BE2C (cell line): ENCODE measurements at regions not wholly inside any gene's neighbourhood (a gene's known extent, or its start where the extent isn't known, plus 50 kb on each side); places are given as distances from the start of the nearest gene placed in this dataset.

ENCODE experiments used
- DNase-seq: peaks from one replicate; pipeline ENCODE4 v3.0.0-alpha.2; 2020
- H3K27me3 ChIP-seq: fragments of 250-450 bp; sonication (Bioruptor Pico); 2 replicates; pipeline ENCODE4 v1.5.1; 2020; ENCODE audit warnings: mild to moderate bottlenecking
- H3K36me3 ChIP-seq: fragments of 250-450 bp; sonication (Bioruptor Pico); 2 replicates; pipeline ENCODE4 v1.5.1; 2020; ENCODE audit warnings: mild to moderate bottlenecking
- H3K4me1 ChIP-seq: fragments of 250-450 bp; sonication (Bioruptor Pico); 2 replicates; pipeline ENCODE4 v1.5.1; 2020
- H3K4me3 ChIP-seq: 2 replicates; pipeline ENCODE4 v1.5.1; 2011; ENCODE audit warnings: low read depth, low read length
- H3K9me3 ChIP-seq: fragments of 250-450 bp; sonication (Bioruptor Pico); 2 replicates; pipeline ENCODE4 v1.5.1; 2020
- TF ChIP-seq, protein P1 (sequence below): IDR thresholded peaks from 2 replicates; pipeline ENCODE4 v1.5.1; 2012; ENCODE audit warnings: mild to moderate bottlenecking, low read depth, low read length

DNA sequence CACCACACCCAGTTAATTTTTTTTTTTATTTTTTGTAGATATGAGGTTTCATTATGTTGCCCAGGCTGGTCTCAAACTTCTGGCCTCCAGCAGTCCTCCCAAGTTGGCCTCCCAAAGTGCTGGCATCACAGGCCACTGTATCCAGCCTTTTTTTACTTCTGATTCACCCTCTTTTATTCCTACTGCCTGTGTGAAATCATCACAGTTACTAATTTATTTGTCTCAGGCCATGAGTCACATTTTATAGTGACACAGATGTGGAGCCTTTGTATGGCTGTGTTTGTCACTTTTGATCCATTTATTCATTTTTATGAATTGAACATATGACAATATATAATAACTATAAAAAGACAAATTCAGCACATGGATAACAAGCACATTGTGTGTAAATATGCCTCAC, 67.1 kb upstream of the SNX2 start:
- no peaks in the 10 kb centered on the region for H3K27me3 ChIP-seq
- DNase-seq = no peak
- no peak overlapping the region for H3K4me3 ChIP-seq
- H3K36me3 ChIP-seq = no peaks in the 10 kb centered on the region
- no peaks in the 10 kb centered on the region for H3K4me1 ChIP-seq
- no peaks in the 10 kb centered on the region for H3K9me3 ChIP-seq
- TF ChIP-seq, protein P1, sequence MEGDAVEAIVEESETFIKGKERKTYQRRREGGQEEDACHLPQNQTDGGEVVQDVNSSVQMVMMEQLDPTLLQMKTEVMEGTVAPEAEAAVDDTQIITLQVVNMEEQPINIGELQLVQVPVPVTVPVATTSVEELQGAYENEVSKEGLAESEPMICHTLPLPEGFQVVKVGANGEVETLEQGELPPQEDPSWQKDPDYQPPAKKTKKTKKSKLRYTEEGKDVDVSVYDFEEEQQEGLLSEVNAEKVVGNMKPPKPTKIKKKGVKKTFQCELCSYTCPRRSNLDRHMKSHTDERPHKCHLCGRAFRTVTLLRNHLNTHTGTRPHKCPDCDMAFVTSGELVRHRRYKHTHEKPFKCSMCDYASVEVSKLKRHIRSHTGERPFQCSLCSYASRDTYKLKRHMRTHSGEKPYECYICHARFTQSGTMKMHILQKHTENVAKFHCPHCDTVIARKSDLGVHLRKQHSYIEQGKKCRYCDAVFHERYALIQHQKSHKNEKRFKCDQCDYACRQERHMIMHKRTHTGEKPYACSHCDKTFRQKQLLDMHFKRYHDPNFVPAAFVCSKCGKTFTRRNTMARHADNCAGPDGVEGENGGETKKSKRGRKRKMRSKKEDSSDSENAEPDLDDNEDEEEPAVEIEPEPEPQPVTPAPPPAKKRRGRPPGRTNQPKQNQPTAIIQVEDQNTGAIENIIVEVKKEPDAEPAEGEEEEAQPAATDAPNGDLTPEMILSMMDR = no peak

DNA sequence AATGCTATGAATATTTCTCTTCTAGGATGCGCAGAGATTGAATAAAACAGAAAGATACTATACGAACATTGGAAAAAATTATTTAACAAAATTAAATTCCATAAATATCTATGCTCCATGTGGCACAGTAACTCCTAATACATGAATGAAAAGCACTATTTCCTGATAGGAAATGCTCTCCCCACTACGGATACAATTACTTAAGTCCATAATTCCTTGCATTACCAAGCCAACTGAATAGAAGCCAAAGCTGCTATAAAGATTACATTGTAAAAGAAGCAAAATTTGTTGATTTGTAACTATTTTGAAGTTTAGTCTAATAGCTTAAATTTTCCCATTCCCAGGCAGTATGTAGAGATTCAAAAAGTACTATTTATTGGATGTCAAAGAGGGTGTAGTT, 61.8 kb upstream of the SNX2 start:
- Histone ChIP-seq H3K4me3 (no peak overlapping the region), H3K27me3 (peaks cover 8% of the 10 kb centered on the region), H3K9me3 (no peaks in the 10 kb centered on the region), H3K4me1 (no peaks in the 10 kb centered on the region), H3K36me3 (no peaks in the 10 kb centered on the region)
- TF ChIP-seq, protein P1 = no peak
- DNase-seq = no peak

DNA sequence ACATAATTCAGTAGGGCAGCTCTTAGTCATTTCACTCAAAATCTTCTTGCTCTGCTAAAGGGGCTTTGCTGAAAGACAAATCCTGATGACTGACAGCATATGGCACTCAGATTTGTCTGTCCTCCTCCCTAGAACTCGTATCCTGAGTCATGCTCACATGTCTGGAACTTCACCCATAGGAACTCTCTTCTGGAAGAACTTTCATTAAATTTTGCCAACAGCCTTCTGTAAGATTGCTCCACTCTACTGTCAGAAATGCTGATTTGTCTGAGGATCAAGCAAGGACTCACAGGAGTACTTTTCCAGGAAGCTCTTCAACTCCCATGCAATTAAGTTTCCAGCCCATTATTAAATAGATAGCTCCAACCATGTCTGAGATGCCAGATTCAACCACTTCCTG, 59.8 kb upstream of the SNX2 start:
- Histone ChIP-seq H3K9me3 (no peaks in the 10 kb centered on the region), H3K4me3 (no peak overlapping the region), H3K4me1 (no peaks in the 10 kb centered on the region), H3K36me3 (no peaks in the 10 kb centered on the region), H3K27me3 (peaks cover 15% of the 10 kb centered on the region)
- DNase-seq = no peak
- TF ChIP-seq, protein P1 = no peak

DNA sequence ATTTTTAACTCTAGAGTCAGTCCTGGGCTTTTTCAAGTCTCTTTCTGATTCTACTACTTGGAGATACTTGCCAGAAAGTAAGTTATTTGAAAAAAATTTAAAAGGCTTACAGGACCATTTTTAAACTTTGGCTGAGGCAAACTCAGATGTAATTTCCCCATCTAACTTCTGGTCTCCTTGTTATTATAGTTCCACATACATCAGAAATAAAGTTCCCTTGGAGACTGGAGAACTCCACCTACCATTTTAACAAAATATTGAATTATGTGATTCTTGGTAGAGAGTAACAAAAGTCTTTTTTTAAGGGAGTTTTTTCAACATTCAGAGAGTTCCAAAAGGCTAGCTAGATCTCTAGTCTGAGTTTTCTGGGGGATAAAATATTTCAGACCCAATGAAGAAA, 56.3 kb upstream of the SNX2 start:
- DNase-seq = no peak
- TF ChIP-seq, protein P1 = no peak
- no peaks in the 10 kb centered on the region for H3K9me3 ChIP-seq
- no peaks in the 10 kb centered on the region for H3K4me1 ChIP-seq
- H3K27me3 ChIP-seq = peaks cover 14% of the 10 kb centered on the region
- H3K36me3 ChIP-seq = no peaks in the 10 kb centered on the region
- no peak overlapping the region for H3K4me3 ChIP-seq

DNA sequence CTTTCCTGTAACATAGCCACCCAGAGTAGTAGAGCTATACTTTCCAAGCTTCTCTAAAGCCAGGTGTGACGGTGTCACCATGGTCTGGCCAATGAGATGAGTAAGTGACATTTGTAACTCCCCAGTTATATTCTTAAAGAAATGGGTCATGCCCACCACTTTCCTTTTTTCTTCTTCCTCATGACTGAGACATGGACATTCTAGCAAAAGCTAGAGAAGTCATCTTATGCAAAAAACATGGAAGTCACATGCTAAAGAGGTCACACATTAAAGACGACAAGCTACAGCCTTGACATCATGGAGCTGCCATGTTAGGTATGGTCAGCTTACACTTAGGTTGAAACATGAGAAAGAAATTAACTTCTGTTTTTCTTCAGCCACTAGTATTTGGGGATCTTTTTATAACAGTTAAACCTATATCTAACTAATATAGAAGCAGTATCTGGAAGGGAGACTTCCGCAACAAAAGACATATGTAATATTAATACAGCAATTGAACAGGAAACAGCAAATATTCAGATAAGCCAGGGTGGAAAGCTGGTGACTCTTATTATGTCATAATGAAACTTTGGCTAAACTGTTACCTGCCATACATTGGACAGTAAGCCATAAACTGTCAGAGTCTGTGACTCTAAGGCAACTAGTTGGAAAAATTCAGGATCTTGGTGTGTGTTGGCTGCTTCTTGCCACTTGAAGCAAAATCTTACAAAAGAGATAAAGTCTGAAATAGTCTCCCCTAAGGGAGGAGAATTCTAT, 54.7 kb upstream of the SNX2 start:
- no peaks in the 10 kb centered on the region for H3K36me3 ChIP-seq
- DNase-seq = no peak
- no peaks in the 10 kb centered on the region for H3K9me3 ChIP-seq
- H3K27me3 ChIP-seq = peaks cover 13% of the 10 kb centered on the region
- TF ChIP-seq, protein P1 = no peak
- no peaks in the 10 kb centered on the region for H3K4me1 ChIP-seq
- H3K4me3 ChIP-seq = no peak overlapping the region

DNA sequence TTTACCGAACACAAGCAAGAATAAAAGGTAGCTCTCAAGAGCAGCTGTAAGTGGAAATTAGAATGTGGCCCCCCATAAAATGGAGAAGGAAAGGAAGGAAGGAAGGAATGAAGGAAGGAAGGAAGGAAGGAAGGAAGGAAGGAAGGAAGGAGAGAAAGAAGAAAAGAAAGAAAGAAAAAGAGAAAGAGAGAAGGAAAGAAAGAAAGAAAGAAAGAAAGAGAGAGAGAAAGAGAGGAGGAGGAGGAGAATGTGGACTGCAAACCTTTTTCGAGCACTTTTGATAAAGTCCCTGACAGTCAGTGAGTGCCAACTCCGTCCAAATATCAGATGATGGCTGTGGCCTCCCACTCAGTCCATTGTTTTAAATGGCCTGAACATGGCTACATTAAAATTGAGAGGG, 53.8 kb upstream of the SNX2 start:
- Histone ChIP-seq H3K4me1 (no peaks in the 10 kb centered on the region), H3K36me3 (no peaks in the 10 kb centered on the region), H3K9me3 (no peaks in the 10 kb centered on the region), H3K27me3 (peaks cover 11% of the 10 kb centered on the region), H3K4me3 (no peak overlapping the region)
- TF ChIP-seq, protein P1 = no peak
- DNase-seq = no peak
